Glutamatergic neuron (in vitro differentiated cells): ENCODE measurements at regions not wholly inside any gene's neighbourhood (a gene's known extent, or its start where the extent isn't known, plus 50 kb on each side); places are given as distances from the start of the nearest gene placed in this dataset.

Experiments used
- DNase-seq: peaks from one replicate; pipeline ENCODE4 v3.0.0; 2022
- H3K27ac Mint-ChIP-seq: one replicate; pipeline ENCODE4 v1.8.0; 2020; ENCODE audit warnings: mild to moderate bottlenecking, mixed read lengths, inconsistent platforms; ENCODE audit not compliant: unreplicated experiment
- H3K27me3 Mint-ChIP-seq: one replicate; pipeline ENCODE4 v1.8.0; 2020; ENCODE audit warnings: mild to moderate bottlenecking, moderate library complexity, mixed read lengths, inconsistent platforms; ENCODE audit not compliant: unreplicated experiment
- H3K36me3 Mint-ChIP-seq: one replicate; pipeline ENCODE4 v1.8.0; 2020; ENCODE audit warnings: mild to moderate bottlenecking, mixed read lengths, inconsistent platforms; ENCODE audit not compliant: unreplicated experiment
- H3K4me1 Mint-ChIP-seq: one replicate; pipeline ENCODE4 v1.8.0; 2020; ENCODE audit warnings: mild to moderate bottlenecking, low read depth, mixed read lengths, inconsistent platforms; ENCODE audit not compliant: unreplicated experiment
- H3K4me3 Mint-ChIP-seq: one replicate; pipeline ENCODE4 v1.8.0; 2020; ENCODE audit warnings: mild to moderate bottlenecking, mixed read lengths, inconsistent platforms; ENCODE audit not compliant: unreplicated experiment
- H3K9me3 Mint-ChIP-seq: one replicate; pipeline ENCODE4 v1.8.0; 2020; ENCODE audit warnings: mild to moderate bottlenecking, moderate library complexity, mixed read lengths, inconsistent platforms; ENCODE audit not compliant: unreplicated experiment
- CTCF ChIP-seq: fragments of 200-600 bp; sonication (generic); IDR thresholded peaks from one replicate; pipeline ENCODE4 v1.5.0; 2021; ENCODE audit not compliant: partially characterized antibody, unreplicated experiment

- DNase-seq = no peak
- no peak for TF ChIP-seq CTCF
- H3K4me1 Mint-ChIP-seq = peaks cover 5% of the 10 kb centered on the region
- H3K36me3 Mint-ChIP-seq = no peaks in the 10 kb centered on the region
- H3K27ac Mint-ChIP-seq = no peak overlapping the region
- H3K9me3 Mint-ChIP-seq = no peaks in the 10 kb centered on the region
- no peak overlapping the region for H3K4me3 Mint-ChIP-seq
- H3K27me3 Mint-ChIP-seq = no peaks in the 10 kb centered on the region
Observed at GRCh38 chr16:54540525-54541180, 254.1 kb upstream of the IRX3 start.

GRCh38 chr16:54538276-54538675, 251.7 kb upstream of the IRX3 start:
- no peak for DNase-seq
- Mint-ChIP-seq H3K27me3 (no peaks in the 10 kb centered on the region), H3K4me1 (peaks cover 5% of the 10 kb centered on the region), H3K4me3 (no peak overlapping the region), H3K36me3 (no peaks in the 10 kb centered on the region), H3K9me3 (no peaks in the 10 kb centered on the region), H3K27ac (no peak overlapping the region)
- TF ChIP-seq CTCF = no peak

- Mint-ChIP-seq H3K4me3 (no peak overlapping the region), H3K4me1 (peaks cover 3% of the 10 kb centered on the region), H3K9me3 (no peaks in the 10 kb centered on the region), H3K27me3 (no peaks in the 10 kb centered on the region), H3K27ac (no peak overlapping the region), H3K36me3 (peaks cover 7% of the 10 kb centered on the region)
- no peak for DNase-seq
- no peak for TF ChIP-seq CTCF
Observed at GRCh38 chr16:54533856-54534490, 247.4 kb upstream of the IRX3 start.

GRCh38 chr16:54526916-54527315, 240.3 kb upstream of the IRX3 start:
- H3K36me3 Mint-ChIP-seq = peaks cover 5% of the 10 kb centered on the region
- H3K27ac Mint-ChIP-seq = no peak overlapping the region
- H3K4me1 Mint-ChIP-seq = peaks cover 2% of the 10 kb centered on the region
- peaks cover 3% of the 10 kb centered on the region for H3K9me3 Mint-ChIP-seq
- H3K4me3 Mint-ChIP-seq = no peak overlapping the region
- H3K27me3 Mint-ChIP-seq = no peaks in the 10 kb centered on the region
- no peak for TF ChIP-seq CTCF
- DNase-seq = no peak

GRCh38 chr16:54526087-54526486, 239.5 kb upstream of the IRX3 start:
- H3K4me3 Mint-ChIP-seq = no peak overlapping the region
- no peaks in the 10 kb centered on the region for H3K27me3 Mint-ChIP-seq
- DNase-seq = no peak
- H3K9me3 Mint-ChIP-seq = peaks cover 3% of the 10 kb centered on the region
- no peak overlapping the region for H3K27ac Mint-ChIP-seq
- peaks cover 5% of the 10 kb centered on the region for H3K36me3 Mint-ChIP-seq
- peaks cover 2% of the 10 kb centered on the region for H3K4me1 Mint-ChIP-seq
- TF ChIP-seq CTCF = no peak
